K562 (cell line): ENCODE measurements at regions not wholly inside any gene's neighbourhood (a gene's known extent, or its start where the extent isn't known, plus 50 kb on each side); places are given as distances from the start of the nearest gene placed in this dataset.
A peak's percentile ranks its signal among the peaks of the same experiment; 100 is the strongest.

ENCODE experiments used
- ATAC-seq: fragments of 200-7000 bp; cut with Tn5 transposase; 3 replicates; pipeline ENCODE4 v1.9.1; 2020; ENCODE audit warnings: moderate library complexity
- BruUV-seq: library from RNA; stranded (reverse); fragments of 400-500 nt; replicated peaks from 2 replicates; lab custom pipeline; 2021; lab: Mats Ljungman, UMichigan
- CTCF ChIA-PET: fragments of 300-600 bp; formaldehyde crosslinking; extraction: SDS; loops from one replicate; lab custom pipeline; 2021; ENCODE audit warnings: low intra/inter-chr PET ratio; lab: Yijun Ruan, JAX
- POLR2A ChIA-PET: fragments of 300-600, 350-650 bp; sonication (Branson Sonifier 250); formaldehyde crosslinking; extraction: SDS; loops from one replicate; lab custom pipeline; 2021; ENCODE audit warnings: antibody characterized with exemption, inconsistent platforms; lab: Yijun Ruan, JAX
- DNase-seq, 4 experiments: peaks; one replicate each; pipeline versions ENCODE4 v3.0.0 to v3.0.0-alpha.2; 2011 to 2018; ENCODE audit warnings: low spot score in 3 of 4, mixed read lengths in 3 of 4; ENCODE audit errors: extremely low read depth in 1 of 4
- FAIRE-seq: peaks from 2 replicates; lab custom pipeline; 2011; peaks lifted over from hg19 to GRCh38; lab: Jason Lieb, UNC
- H2AFZ ChIP-seq: 2 replicates; pipeline ENCODE4 v1.6.0; 2011; ENCODE audit warnings: low read depth, low read length, control low read depth, inconsistent platforms
- H3K27ac ChIP-seq: fragments of 200-600 bp; 3 replicates; pipeline ENCODE4 v1.8.0; 2011; ENCODE audit warnings: low read depth, mild to moderate bottlenecking, control low read depth, inconsistent platforms, low read length, moderate library complexity, mixed read lengths; ENCODE audit errors: extremely low read depth
- H3K27me3 ChIP-seq, 2 experiments: fragments of 300-600 bp in 1 of 2; 2 replicates in 1 of 2; 3 replicates in 1 of 2; pipeline versions ENCODE4 v1.6.0 to v1.8.0; 2011; ENCODE audit warnings: inconsistent platforms in 2 of 2, low read length in 2 of 2, mild to moderate bottlenecking in 1 of 2, mixed read lengths in 1 of 2, moderate library complexity in 1 of 2; ENCODE audit not compliant: control insufficient read depth in 2 of 2, insufficient read depth in 2 of 2
- H3K36me3 ChIP-seq: fragments of 300-600 bp; 3 replicates; pipeline ENCODE4 v1.8.0; 2011; ENCODE audit warnings: mild to moderate bottlenecking, low read length, inconsistent platforms; ENCODE audit not compliant: control insufficient read depth, insufficient read depth
- H3K4me1 ChIP-seq, 2 experiments: fragments of 200-600 bp in 1 of 2; replicated peaks in 1 of 2; 2 replicates in 1 of 2; 3 replicates in 1 of 2; pipeline versions ENCODE4 v1.5.1 to v1.8.0; 2011; ENCODE audit warnings: inconsistent platforms in 2 of 2, low read length in 2 of 2, mild to moderate bottlenecking in 1 of 2, mixed read lengths in 1 of 2, moderate library complexity in 1 of 2; ENCODE audit not compliant: control insufficient read depth in 2 of 2, insufficient read depth in 2 of 2
- H3K4me2 ChIP-seq: 2 replicates; pipeline ENCODE4 v1.6.1; 2011; ENCODE audit warnings: low read length, control low read depth, inconsistent platforms, mixed read lengths; ENCODE audit not compliant: insufficient read depth
- H3K4me3 ChIP-seq: fragments of 200-600 bp; sonication (generic), shearing (Covaris generic); 2 replicates; pipeline ENCODE4 v1.5.1; 2016; ENCODE audit warnings: control low read depth, inconsistent platforms
- H3K79me2 ChIP-seq: fragments of 200-600 bp; 3 replicates; pipeline ENCODE4 v1.8.0; 2011; ENCODE audit warnings: low read length, inconsistent platforms; ENCODE audit not compliant: control insufficient read depth, insufficient read depth
- H3K9ac ChIP-seq, 2 experiments: 2 replicates each; pipeline versions ENCODE4 v1.6.0 to v1.6.1; 2011; ENCODE audit warnings: low read depth in 2 of 2, low read length in 2 of 2, control low read depth in 1 of 2, inconsistent platforms in 1 of 2, mild to moderate bottlenecking in 1 of 2, mixed read lengths in 1 of 2; ENCODE audit not compliant: insufficient read depth in 1 of 2
- H3K9me1 ChIP-seq: one replicate; pipeline ENCODE4 v1.6.0; 2011; ENCODE audit warnings: inconsistent platforms, mild to moderate bottlenecking, low read length, moderate library complexity; ENCODE audit not compliant: control insufficient read depth, insufficient read depth
- H3K9me3 ChIP-seq: replicated peaks from 2 replicates; pipeline ENCODE4 v1.5.1; 2011; ENCODE audit warnings: low read depth, low read length, inconsistent platforms; ENCODE audit not compliant: control insufficient read depth, insufficient read depth
- H4K20me1 ChIP-seq: replicated peaks from 2 replicates; pipeline ENCODE4 v1.6.1; 2011; ENCODE audit warnings: low read length, inconsistent platforms, mixed read lengths; ENCODE audit not compliant: control insufficient read depth, insufficient read depth
- ARID1B ChIP-seq: fragments of 450-650 bp; IDR thresholded peaks from 2 replicates; pipeline ENCODE4 v1.6.1; 2016; ENCODE audit warnings: antibody characterized with exemption, mild to moderate bottlenecking, inconsistent platforms
- CBX8 ChIP-seq: fragments of 200-600 bp; sonication (generic); IDR thresholded peaks from 2 replicates; pipeline ENCODE4 v1.6.1; 2012; ENCODE audit warnings: borderline replicate concordance, mixed run types, low read depth, mild to moderate bottlenecking, moderate library complexity, mixed read lengths, low read length, control low read depth, inconsistent platforms; ENCODE audit not compliant: poor library complexity, severe bottlenecking; ENCODE audit errors: extremely low read depth
- CEBPZ ChIP-seq: fragments of 150-350 bp; IDR thresholded peaks from 2 replicates; pipeline ENCODE4 v1.6.1; 2014; ENCODE audit warnings: low read depth, mild to moderate bottlenecking, low read length, borderline replicate concordance
- DACH1 ChIP-seq: fragments of 450-650 bp; IDR thresholded peaks from 2 replicates; pipeline ENCODE4 v1.6.1; 2018; ENCODE audit not compliant: partially characterized antibody
- KAT2B ChIP-seq: IDR thresholded peaks from one replicate; pipeline ENCODE4 v1.6.1; 2012; ENCODE audit warnings: low read depth, mild to moderate bottlenecking, control low read depth, inconsistent platforms, low read length, moderate library complexity
- MBD2 ChIP-seq: sonication (generic); IDR thresholded peaks from 2 replicates; pipeline ENCODE4 v1.6.1; 2016; ENCODE audit warnings: low read depth, borderline replicate concordance
- NFE2 ChIP-seq: IDR thresholded peaks from 2 replicates; pipeline ENCODE4 v1.6.1; 2014; ENCODE audit warnings: antibody characterized with exemption, low read depth
- NFRKB ChIP-seq: fragments of 450-650 bp; IDR thresholded peaks from 2 replicates; pipeline ENCODE4 v1.6.1; 2016; ENCODE audit warnings: low read depth
- NR0B1 ChIP-seq: fragments of 450-650 bp; IDR thresholded peaks from one replicate; pipeline ENCODE4 v1.6.1; 2018; ENCODE audit warnings: mild to moderate bottlenecking, moderate library complexity; ENCODE audit not compliant: partially characterized antibody
- PHTF2 ChIP-seq: fragments of 250-450 bp; sonication (Bioruptor Pico); IDR thresholded peaks from 2 replicates; pipeline ENCODE4 v1.5.0; 2021; ENCODE audit warnings: mild to moderate bottlenecking
- PRPF4 ChIP-seq: fragments of 200-400 bp; formaldehyde crosslinking; IDR thresholded peaks from one replicate; pipeline ENCODE4 v1.6.1; 2017; ENCODE audit warnings: low read length, low read depth, mild to moderate bottlenecking; ENCODE audit not compliant: insufficient read depth, poor library complexity, severe bottlenecking
- SP1 ChIP-seq: sonication (generic); formaldehyde crosslinking; IDR thresholded peaks from 2 replicates; pipeline ENCODE4 v1.8.1; 2022; ENCODE audit warnings: mild to moderate bottlenecking, missing genetic modification reagents
- THAP12 ChIP-seq: fragments of 250-450 bp; sonication (Bioruptor Pico); IDR thresholded peaks from 2 replicates; pipeline ENCODE4 v1.9.0; 2021; ENCODE audit warnings: mild to moderate bottlenecking, inconsistent platforms
- YY1 ChIP-seq, 3 experiments: IDR thresholded peaks; 2 replicates each; pipeline ENCODE4 v1.6.1; 2011; ENCODE audit warnings: low read length in 2 of 3, mild to moderate bottlenecking in 2 of 3, moderate library complexity in 2 of 3, borderline replicate concordance in 1 of 3, control low read depth in 1 of 3, low read depth in 1 of 3; ENCODE audit not compliant: insufficient read depth in 3 of 3, insufficient replicate concordance in 2 of 3, control insufficient read depth in 1 of 3, insufficient read length in 1 of 3; ENCODE audit errors: extremely low read depth in 1 of 3
- ZNF316 ChIP-seq: fragments of 450-650 bp; IDR thresholded peaks from 2 replicates; pipeline ENCODE4 v1.6.1; 2016
- ZNF766 ChIP-seq: fragments of 200-800 bp; sonication (Bioruptor generic); conservative IDR thresholded peaks from 2 replicates; pipeline ENCODE4 v1.6.1; 2016; ENCODE audit warnings: missing genetic modification characterization, missing compliant biosample characterization
- WGBS: fragments of 100-300 bp; shearing (Covaris generic); methylation state at CpG from one replicate; pipeline ENCODE4 v1.1.6; 2016; ENCODE audit warnings: low coverage, mixed read lengths; ENCODE audit not compliant: insufficient coverage; ENCODE audit errors: missing lambda C conversion rate; 5-methylcytosine and 5-hydroxymethylcytosine counted together
- in situ Hi-C: fragments of 300-500 bp; cut with MboI; formaldehyde crosslinking; loops from 4 replicates; pipeline ENCODE4 v1.15.0; 2018; ENCODE audit warnings: inconsistent platforms, mixed read lengths
- intact Hi-C: fragments of 100-400 bp; cut with micrococcal nuclease; formaldehyde crosslinking; loops from 2 replicates; pipeline ENCODE4 v1.14.2; 2022

- Histone ChIP-seq H3K9ac (no peak overlapping the region), H3K27ac (no peak overlapping the region), H3K4me3 (no peak overlapping the region), H3K79me2 (no peaks in the 10 kb centered on the region), H4K20me1 (no peaks in the 10 kb centered on the region), H3K4me2 (no peak overlapping the region), H3K36me3 (no peaks in the 10 kb centered on the region), H3K4me1 (no peaks in the 10 kb centered on the region), H3K9me1 (no peaks in the 10 kb centered on the region), H3K27me3 (no peaks in the 10 kb centered on the region; a peak in 1 of 5 replicates), H3K9me3 (no peaks in the 10 kb centered on the region; the same call in 1 of the 2 replicates), H2AFZ (peak overlapping the region; percentile 59; the same call in 1 of the 2 replicates)
- intact Hi-C loops (no loop called here), in situ Hi-C loops (no loop called here)
- no peak for FAIRE-seq
- 0% methylated on average over 1 of the region's 4 CpGs for WGBS
- POLR2A ChIA-PET, result no interaction called here
- peak in 1 of 4 experiments; percentile 14 for DNase-seq
- ATAC-seq, result no peak
- CTCF ChIA-PET, result no interaction called here
- no TSS peak for BruUV-seq
- no peak for TF ChIP-seq NFRKB
- TF ChIP-seq THAP12 (CRISPR knock-in tag), result no peak
- TF ChIP-seq ZNF316, result peak; percentile 55
- TF ChIP-seq KAT2B, result no peak
- TF ChIP-seq SP1 (CRISPR knock-in tag), result no peak
- TF ChIP-seq PRPF4, result no peak
- TF ChIP-seq DACH1, result no peak
- TF ChIP-seq CBX8, result no peak
- peak; percentile 55 for TF ChIP-seq NFE2
- no peak for TF ChIP-seq CEBPZ
- no peak for TF ChIP-seq PHTF2 (CRISPR knock-in tag)
- 0 out of 2 replicates have a peak, but pooled peaks have one; percentile 9 for TF ChIP-seq ARID1B
- no peak for TF ChIP-seq ZNF766 (CRISPR knock-in tag)
- TF ChIP-seq YY1 (IDR thresholded peaks at IDR 0.05; ENCODE audit: borderline replicate concordance in 1 of 3, control insufficient read depth in 1 of 3, extremely low read depth in 1 of 3, insufficient read depth in 3 of 3, insufficient read length in 1 of 3, insufficient replicate concordance in 2 of 3, low read depth in 1 of 3, low read length in 2 of 3), result peak in 1 of 3 experiments; percentile 14
- no peak for TF ChIP-seq MBD2
- no peak for TF ChIP-seq NR0B1
Observed at GRCh38 chr13:59562924-59563323, 600.8 kb downstream of the DIAPH3 start.
